ENCODE measurements at regions not wholly inside any gene's neighbourhood (a gene's known extent, or its start where the extent isn't known, plus 50 kb on each side); places are given as distances from the start of the nearest gene placed in this dataset.

GRCh38 chr7:114225784-114226183 is 188.8 kb upstream of the FOXP2 start:
- no peak overlapping the region for H2AFZ ChIP-seq (ENCODE audit: insufficient read depth, low read depth, low read length, poor library complexity, severe bottlenecking)
- H3K27me3 ChIP-seq (ENCODE audit: control insufficient read depth in 2 of 2, insufficient read depth in 2 of 2, low read length in 2 of 2): no peaks in the 10 kb centered on the region
- no peak for DNase-seq
- no peak for TF ChIP-seq CTCF (IDR thresholded peaks at IDR 0.05)
- H3K9me3 Mint-ChIP-seq: peaks cover 0 to 2% (median 0%) of the 10 kb centered on the region in 7 donors
- H3K27me3 Mint-ChIP-seq (ENCODE audit: low read depth in 3 of 3): peaks cover 0 to 4% (median 0%) of the 10 kb centered on the region in 3 donors
- H3K4me3 ChIP-seq (replicated peaks in 1 of 3; ENCODE audit: low read depth in 2 of 3, low read length in 3 of 3): no peak overlapping the region
- intact Hi-C loops (cut with micrococcal nuclease): no loop called here
- H3K9me3 ChIP-seq (replicated peaks in 1 of 2; ENCODE audit: control insufficient read depth in 1 of 2, insufficient read depth in 1 of 2, low read length in 2 of 2): no peaks in the 10 kb centered on the region
- no peak overlapping the region for H3K4me3 Mint-ChIP-seq
- no peak overlapping the region for H3K27ac Mint-ChIP-seq
- no peaks in the 10 kb centered on the region for H3K36me3 ChIP-seq (replicated peaks in 1 of 2; ENCODE audit: control insufficient read depth in 1 of 2, insufficient read depth in 2 of 2, low read length in 2 of 2)
- H3K27ac ChIP-seq (ENCODE audit: low read depth in 1 of 2, low read length in 2 of 2): no peak overlapping the region
- H3K4me2 ChIP-seq (replicated peaks; ENCODE audit: extremely low read depth, low read length, poor library complexity, severe bottlenecking): no peak overlapping the region
- no peaks in the 10 kb centered on the region for H3K36me3 Mint-ChIP-seq
- no peak overlapping the region for H3K9ac ChIP-seq (ENCODE audit: insufficient read depth, low read length, poor library complexity, severe bottlenecking)
- no peaks in the 10 kb centered on the region for H3K4me1 ChIP-seq (ENCODE audit: control insufficient read depth in 1 of 2, insufficient read depth in 2 of 2, low read length in 2 of 2)
- H4K20me1 ChIP-seq (ENCODE audit: insufficient read depth, low read length): no peaks in the 10 kb centered on the region
- peaks cover 4% of the 10 kb centered on the region for H3K4me1 Mint-ChIP-seq
- H3K79me2 ChIP-seq (ENCODE audit: insufficient read depth, low read length): no peaks in the 10 kb centered on the region

DNA sequence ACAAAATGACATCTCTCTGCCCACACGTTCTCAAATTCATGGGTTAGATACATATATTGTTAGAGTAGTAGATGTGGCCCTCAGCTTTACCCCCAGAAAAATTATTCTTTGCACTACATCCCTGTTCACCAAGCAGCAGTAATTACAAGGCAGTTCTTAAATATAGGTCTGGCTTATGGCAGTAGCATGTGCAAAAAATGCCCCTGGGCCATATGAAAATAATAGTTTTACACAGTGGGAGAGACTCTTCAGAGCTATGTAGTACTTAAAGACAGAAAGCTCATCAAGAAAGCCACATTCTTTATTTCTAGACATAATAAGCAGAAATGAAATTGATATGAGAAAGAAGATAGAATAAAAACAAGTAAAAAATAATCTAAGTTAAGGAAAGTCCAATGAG is 196.3 kb upstream of the FOXP2 start:
- Histone ChIP-seq H3K27me3 (ENCODE audit: control insufficient read depth in 2 of 2, insufficient read depth in 2 of 2, low read length in 2 of 2) (no peaks in the 10 kb centered on the region), H3K9ac (ENCODE audit: insufficient read depth, low read length, poor library complexity, severe bottlenecking) (no peak overlapping the region), H2AFZ (ENCODE audit: insufficient read depth, low read depth, low read length, poor library complexity, severe bottlenecking) (no peak overlapping the region), H3K4me2 (replicated peaks; ENCODE audit: extremely low read depth, low read length, poor library complexity, severe bottlenecking) (no peak overlapping the region), H3K4me1 (ENCODE audit: control insufficient read depth in 1 of 2, insufficient read depth in 2 of 2, low read length in 2 of 2) (no peaks in the 10 kb centered on the region), H4K20me1 (ENCODE audit: insufficient read depth, low read length) (no peaks in the 10 kb centered on the region), H3K36me3 (replicated peaks in 1 of 2; ENCODE audit: control insufficient read depth in 1 of 2, insufficient read depth in 2 of 2, low read length in 2 of 2) (no peaks in the 10 kb centered on the region), H3K4me3 (replicated peaks in 1 of 3; ENCODE audit: low read depth in 2 of 3, low read length in 3 of 3) (no peak overlapping the region), H3K79me2 (ENCODE audit: insufficient read depth, low read length) (no peaks in the 10 kb centered on the region), H3K27ac (ENCODE audit: low read depth in 1 of 2, low read length in 2 of 2) (no peak overlapping the region), H3K9me3 (replicated peaks in 1 of 2; ENCODE audit: control insufficient read depth in 1 of 2, insufficient read depth in 1 of 2, low read length in 2 of 2) (no peaks in the 10 kb centered on the region)
- intact Hi-C loops (cut with micrococcal nuclease): no loop called here
- Mint-ChIP-seq H3K36me3 (no peaks in the 10 kb centered on the region), H3K4me3 (no peak overlapping the region), H3K4me1 (peaks cover 4% of the 10 kb centered on the region), H3K27me3 (ENCODE audit: low read depth in 3 of 3) (peaks cover 0 to 2% (median 0%) of the 10 kb centered on the region in 3 donors), H3K27ac (no peak overlapping the region), H3K9me3 (no peaks in the 10 kb centered on the region)
- WGBS (ENCODE audit: insufficient coverage): no CpG with 5 or more reads among the region's 1 CpG
- TF ChIP-seq CTCF (IDR thresholded peaks at IDR 0.05): no peak
- no peak for DNase-seq
